HT-29 (cell line): ENCODE measurements at regions not wholly inside any gene's neighbourhood (a gene's known extent, or its start where the extent isn't known, plus 50 kb on each side); places are given as distances from the start of the nearest gene placed in this dataset.
"Not testable (repeated sequence)": the region's sequence is repeated elsewhere in the genome, so short reads cannot be mapped to it uniquely, and the experiment has no call there.

Experiments
- DNase-seq: peaks from one replicate; pipeline ENCODE4 v3.0.0-alpha.2; 2015; ENCODE audit warnings: low spot score

DNA sequence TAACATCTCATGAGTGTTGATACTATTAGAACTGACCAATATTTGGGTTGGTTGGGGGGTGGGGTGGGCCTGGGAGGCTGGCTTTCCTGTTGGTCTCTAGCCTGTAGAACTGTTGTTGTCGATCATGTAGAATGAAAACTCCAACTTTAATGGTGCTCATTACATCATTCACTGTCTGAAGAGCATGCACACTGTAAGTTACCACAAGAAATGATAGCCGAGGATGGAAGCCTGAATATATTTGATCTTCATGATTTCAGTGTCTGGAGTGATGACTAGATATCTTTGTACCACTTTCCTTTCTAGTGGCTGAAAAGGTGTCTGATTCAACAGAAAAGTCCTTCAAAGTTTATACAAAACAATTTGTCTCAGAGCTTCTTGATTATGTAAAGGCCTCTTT, 123.6 kb downstream of the XCL2 start:
- no peak for DNase-seq

DNA sequence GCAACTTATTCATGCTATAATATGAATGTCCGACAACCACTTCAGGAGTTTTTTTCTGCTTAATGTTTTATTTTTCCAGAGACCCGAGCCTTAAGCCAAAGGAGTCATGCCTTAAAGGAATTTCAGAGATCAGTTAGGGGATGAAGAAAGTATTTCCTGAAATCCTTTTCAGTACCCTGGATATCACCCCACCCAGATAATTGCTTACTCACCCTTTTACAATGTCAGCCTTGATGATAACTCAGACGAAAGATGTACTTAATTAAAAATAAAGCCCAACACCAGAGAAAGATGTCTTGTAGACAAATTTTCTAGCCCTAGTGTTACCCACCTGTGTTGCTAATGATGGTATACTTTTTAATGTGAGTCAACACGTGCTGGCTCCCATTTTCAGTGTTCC, 124.1 kb downstream of the XCL2 start:
- no peak for DNase-seq

DNA sequence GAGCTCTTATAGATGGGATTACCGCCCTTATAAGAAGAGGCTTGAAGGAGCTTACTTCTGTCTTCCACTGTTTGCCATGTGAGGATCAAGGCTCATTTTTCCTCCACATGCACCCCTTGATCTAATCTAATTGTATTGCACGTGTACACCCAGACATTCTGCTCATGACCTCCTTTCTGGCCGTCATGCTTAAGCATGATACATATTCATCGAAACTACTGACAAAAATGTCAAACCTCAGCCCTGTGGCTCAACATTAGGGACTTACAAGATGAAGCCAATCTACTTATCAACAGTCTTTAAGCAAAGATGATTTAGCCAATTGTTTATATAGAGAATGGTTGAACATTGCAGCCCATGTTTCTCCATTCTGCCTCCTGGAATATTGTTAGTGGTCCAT, 127.6 kb downstream of the XCL2 start:
- no peak for DNase-seq

DNA sequence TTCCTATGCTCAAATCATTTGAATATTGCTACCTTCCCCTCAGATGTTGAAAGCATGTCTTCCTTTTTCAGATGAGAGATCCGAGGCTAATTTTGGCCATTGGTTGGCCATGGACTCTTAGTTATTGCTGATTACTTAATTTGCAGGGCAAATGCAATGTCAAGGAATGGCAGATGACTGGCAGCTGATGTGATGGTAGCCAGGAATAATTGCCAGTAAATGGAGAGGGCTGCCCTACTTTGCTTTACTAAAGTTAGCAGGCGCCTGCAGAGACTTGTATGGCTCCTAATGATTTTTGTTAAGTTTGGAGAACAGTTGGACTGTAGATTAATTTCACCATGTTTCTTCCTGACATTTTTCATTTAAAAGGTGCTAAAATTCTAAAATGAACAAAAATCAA, 128.9 kb downstream of the XCL2 start:
- DNase-seq = no peak

DNA sequence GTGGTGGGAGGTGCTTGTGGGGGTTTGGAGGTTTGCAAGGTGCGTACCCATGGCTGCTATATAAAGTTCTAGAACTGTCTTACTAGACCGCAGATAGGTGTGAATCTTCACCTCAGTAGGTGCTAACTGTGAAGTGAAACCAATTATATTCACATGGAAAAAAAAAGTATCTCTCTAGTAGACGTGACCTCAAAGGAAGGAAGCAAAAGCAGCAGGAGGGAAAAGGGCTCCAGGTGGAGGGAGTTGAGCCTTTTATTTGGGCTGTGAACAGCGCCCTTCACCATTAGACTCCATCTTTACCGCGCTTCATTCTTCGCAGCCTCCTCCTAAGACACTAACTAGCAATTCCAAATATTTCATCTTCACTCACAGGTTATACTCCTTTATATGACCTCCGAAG, 129.8 kb downstream of the TBX19 start:
- no peak for DNase-seq

DNA sequence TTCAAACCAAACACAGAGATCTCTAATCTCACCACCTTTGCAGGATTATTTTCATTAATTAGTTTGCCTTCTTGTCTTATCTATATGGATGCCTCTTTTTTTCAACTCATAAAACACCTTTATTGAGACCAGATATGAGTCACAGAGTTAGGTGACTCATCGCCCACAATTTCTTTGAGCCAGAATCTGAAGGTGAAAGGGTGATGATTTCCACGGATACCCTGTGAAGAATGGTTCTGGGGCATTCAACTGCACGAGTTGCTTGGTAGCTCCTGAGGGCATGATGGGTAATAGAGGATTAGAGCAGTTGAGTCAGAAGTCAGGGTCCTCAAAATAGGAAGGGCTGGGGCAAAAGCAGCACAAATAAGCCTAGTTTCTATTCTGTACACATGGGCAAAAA, 128.2 kb downstream of the TBX19 start:
- peak; percentile 67 for DNase-seq

DNA sequence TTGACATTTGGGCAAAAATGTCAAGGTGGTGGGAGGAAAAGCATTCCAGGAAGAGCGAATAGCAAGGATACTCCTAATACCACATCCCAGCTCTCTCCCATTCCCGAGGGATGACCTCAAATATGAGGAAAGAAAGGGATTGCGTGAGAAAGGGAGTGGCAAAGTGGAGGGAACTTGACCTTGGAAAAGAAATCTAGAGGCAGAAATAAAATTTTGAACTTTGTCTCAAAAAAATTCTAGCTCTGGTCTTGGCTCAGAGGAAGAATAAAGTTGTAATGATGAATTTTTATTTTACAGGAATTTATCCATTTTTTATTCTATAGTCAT, 127.8 kb downstream of the TBX19 start:
- DNase-seq = peak; percentile 42

DNA sequence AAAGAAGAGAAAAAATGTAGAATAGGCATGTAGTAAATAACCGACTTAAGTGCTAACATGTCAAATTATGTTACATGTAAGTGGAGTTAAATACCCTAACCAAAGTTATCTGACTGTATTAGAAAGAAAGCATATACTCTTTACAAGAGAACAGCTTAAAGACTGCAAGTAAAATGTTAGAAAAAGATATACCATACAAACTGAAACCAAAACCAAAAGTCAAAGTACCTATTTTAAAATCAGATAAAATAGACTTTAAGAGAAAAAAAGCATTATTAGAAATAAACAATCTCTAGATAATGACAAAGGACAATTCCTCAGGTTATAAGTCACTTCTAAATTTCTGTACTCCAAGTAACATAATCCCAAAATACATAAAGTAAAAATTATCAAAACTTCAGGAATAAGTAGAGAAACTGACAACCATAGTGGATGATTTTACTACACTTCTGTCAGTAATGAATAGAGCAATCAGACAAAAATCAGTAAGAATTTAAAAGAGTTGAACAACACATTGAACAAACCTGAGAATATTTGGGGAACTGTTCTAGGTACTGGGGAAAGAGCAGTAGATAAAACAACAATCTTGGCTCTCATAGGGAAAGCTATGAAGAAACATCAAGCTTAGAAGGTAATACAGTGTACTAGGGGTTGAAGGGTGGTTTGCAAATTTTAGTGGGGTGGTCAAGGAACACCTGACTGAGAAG, 127.3 kb downstream of the TBX19 start:
- DNase-seq = no peak

DNA sequence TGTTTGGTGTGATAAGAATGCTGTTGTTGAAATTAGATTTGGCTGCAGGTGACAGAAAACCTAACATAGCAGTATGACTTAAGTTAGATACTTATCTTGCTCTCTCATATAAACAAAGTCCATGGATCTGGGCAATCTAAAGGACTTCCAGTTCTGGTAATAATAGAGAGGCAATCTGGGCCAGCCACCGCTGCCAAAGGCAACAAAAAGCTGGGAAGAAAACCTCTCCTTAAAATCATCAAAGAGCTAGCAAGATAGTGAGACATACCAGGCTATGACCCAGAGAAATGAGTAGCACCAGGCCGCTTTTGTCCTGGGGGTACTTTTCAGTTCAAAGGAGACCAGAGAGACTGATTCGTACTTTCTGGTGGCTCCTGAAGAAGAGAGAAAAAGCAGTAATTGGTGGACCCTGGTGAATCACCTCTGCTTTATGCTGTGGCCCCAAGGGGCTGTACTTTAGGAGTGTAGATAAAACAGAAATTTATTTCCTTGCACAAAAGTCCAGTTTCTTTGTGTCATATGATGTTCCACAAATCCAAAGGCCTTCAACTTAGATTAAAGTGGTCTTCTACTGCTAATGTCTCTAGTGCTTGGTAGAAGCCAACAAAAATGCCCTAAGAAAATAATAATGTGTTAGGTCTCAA, 125.4 kb downstream of the TBX19 start:
- DNase-seq = no peak

DNA sequence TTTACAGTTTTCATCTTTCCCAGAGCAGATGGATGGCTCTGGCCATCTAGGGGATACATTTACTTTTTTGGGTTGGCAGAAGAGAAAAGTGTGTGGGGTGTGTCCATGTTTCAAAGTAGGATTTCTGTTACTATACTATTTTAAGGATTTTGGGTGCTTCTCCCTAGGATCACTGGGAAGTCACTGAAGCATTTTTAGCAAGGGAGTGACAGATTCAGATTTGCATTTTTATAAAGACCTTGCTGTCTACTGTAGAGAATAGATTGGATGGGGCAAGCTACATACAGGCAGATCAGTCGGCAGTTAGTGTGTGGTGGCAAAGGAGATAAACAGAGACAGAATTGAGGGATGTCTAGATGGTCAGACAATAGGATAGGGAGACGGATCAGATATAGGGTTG, 122.5 kb downstream of the TBX19 start:
- DNase-seq = no peak

DNA sequence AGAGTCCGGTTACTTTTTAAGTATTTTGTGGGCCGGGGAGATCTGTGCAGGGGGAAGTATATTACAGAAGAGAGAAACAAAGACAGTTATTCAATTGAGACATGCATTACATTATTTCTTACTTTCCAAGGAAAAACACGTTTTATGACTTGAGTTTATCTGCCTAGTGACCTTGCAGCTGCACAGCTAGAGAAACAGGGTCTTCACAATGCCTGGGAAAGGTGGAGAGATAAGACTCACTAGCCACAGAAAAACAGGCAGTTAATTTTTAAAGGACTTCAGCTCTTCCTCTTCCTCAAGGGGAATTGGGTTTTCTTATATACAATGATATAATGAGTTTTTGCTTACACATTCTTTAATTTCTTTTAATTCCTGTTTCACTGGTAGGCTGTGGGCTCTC, 121.8 kb downstream of the TBX19 start:
- not testable (repeated sequence) for DNase-seq

DNA sequence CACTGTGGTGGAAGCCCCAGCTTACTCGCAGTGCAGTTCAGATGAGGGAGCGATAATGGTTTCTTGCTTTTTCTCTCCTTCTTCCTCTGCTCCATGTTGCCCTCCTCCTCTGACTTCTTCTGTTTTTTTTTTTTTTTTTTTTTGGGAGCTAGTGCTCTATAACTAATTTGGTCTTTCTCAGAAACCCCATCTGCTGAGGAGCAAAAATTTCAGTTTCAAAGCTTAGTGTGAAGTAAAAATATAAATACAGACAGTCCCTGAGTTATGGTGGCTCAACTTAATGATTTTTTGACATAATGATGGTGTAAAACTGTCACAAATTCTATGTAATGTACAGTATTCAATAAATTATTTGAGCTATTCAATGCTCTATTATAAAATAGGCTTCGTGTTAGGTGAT, 120.7 kb downstream of the TBX19 start:
- no peak for DNase-seq

DNA sequence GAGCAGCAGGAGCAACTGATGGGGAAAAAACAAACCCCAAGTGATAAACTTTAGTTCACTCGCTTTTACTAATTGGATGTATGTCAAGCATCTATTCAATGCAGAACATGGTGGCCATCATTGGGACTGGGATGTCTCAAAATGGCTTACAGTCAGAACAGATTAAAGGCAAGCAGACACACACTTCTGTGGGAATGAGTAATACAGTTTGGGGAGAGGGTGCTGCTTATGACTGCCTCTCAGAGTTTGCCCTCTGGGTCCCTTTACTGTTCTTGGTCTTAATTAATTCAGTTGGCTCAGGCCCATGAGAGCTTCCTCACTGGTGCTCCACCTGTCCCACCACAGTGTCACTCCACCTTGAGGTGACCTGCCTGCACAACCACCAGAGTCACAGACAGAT, 119.5 kb downstream of the TBX19 start:
- DNase-seq = no peak

DNA sequence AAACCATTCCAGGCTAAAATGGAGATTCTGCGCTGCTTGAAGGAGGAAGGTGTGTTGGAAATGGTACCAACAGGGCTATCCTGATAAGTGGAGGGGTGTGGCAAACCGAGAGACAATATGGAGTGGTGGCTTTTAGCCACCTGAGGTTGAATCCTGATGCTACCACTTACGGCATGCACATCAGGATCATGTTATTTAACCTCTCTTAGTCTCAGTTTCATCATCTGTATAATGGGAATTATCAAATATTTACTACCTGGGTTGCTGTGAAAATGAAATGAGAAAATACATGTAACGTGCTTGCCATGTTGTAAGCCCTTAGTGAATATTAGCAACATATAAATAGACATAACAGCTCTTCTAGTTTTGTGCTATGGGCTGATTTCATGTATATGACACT, 117.1 kb downstream of the TBX19 start:
- no peak for DNase-seq

DNA sequence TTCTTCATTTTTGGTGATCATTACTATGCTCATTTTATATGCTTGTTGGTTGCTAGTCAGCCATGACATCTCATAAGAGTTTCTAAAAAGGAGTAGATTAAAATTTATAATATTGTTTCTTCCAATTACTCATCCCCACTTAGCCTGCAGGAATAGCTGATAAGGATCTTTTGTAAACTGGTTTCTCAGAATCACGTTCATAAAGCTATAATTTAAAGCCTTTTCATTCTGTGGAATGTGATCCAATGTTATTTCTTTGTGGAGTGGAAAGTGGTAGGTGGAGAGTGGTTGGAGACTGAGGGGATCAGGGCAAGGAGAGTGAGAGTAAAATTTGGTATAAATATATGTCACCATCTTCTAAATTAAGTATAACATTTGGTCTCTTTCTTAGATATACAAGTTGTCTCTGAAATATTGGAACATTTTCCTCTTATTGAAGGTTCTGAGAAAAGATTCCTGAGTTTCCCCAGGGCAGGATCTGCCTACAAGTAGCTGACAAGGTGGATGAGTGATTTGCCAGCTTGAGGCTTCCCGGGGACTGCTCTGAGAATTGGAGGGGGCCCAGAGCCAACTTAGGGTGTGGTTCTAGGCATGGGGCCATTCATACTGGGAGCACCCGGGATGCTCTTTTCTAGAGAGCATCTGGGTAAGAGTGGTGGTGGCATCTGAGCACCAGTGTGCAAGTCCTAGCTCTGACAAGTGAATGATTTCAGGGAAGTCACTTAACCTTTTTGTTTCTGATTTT, 116.4 kb downstream of the TBX19 start:
- no peak for DNase-seq

DNA sequence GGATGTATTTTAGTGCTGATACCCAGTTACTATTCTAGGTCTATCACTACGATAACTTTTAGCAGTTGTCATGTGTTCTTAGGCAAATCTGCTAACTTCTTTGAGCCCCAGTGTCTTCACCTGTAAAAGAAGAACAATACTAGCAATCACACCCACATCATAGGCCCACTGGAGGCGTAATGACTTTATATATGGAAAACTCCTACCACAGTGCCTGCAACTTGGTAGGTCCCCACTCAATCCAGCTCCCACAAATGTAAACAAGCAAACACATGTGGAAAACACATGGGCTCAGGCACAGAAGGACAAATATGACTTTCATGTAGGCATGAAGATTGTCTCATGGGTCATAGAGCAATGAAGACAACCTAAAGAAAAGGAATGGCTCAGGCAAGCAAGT, 115.8 kb downstream of the TBX19 start:
- DNase-seq = no peak

DNA sequence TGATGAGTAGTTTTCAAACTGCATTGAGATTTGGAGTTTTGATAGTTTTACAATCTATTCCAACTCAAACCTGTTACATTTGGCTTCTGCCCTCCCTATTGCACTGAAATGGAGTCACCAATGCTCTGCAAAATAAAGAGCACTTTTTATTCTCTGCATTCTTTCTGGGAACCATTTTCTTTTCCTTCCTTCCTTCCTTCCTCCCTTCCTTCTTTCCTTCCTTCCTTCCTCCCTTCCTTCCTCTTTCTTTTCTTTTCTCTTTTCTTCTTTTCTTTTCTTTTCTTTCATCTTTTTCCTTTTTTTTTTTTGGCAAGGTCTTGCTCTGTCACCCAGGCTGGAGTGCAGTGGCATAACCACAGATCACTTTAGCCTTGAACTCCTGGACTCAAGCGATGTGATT, 114.2 kb downstream of the TBX19 start:
- DNase-seq = no peak

DNA sequence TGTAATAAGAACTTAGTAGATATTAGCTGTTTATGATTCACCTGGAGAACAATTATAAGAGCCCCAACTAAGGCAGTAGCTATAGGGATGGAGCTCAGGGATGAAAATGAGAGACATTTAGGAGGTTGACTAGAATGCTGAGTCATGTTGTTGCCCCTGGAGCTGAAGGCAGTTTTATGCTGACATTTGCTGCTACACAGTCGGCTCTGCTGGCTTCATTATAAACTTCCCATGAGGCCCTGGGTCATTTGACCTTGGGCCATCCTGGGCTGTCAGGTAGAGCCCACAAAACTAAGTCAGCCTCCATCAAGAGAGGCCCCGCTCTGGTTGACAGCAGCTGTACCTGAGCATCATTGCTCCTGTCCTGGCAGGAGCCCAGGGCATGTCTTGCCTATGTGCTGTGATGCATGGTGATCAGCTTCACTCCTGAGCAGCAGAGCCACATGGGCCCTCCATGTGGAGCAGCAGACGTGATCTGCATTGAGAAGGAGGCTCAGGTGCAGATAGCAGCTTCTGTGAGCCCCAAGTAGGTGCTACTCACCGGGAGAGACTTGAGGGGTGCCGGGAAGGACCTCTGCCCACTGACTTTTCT, 112.4 kb downstream of the TBX19 start:
- DNase-seq = no peak

DNA sequence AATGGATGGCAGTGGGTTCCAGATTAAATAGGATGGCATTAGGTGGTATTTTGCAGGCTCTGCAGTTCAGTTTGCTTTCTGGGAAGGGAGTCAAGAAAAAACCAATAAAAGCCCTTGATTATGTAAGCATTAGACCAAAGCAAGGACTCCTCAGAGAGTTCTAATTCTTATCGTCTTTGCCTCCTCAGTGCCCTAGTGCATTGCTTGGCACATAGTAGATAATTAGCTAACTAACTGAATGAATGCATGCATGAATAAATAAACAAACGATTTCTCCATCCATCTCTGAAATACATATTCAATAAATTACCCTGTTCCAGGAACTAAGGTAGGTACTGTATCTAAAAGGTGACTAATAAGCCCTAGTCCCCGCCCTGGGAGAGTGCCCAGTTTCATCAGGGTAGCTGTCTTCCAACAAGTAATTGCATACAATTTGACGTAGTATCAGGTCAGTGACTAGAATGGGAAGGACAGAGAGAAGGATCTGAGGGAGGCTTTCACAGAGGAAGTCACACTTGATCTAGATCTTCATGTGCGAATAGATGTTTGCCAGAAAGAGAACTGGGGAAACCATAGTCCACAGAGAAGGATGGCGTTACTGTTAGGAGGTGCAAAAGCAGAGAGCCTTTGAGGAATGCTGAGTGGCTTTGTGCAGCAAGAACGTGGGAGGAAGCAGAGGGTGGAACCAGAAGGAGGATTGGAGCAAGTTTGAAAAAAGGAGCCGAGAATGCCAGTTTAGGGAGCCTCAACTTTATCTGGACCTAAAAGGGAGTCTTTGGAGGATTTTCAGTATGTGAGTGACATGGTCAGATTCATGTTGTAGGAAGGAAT, 111.4 kb downstream of the TBX19 start:
- DNase-seq = no peak

DNA sequence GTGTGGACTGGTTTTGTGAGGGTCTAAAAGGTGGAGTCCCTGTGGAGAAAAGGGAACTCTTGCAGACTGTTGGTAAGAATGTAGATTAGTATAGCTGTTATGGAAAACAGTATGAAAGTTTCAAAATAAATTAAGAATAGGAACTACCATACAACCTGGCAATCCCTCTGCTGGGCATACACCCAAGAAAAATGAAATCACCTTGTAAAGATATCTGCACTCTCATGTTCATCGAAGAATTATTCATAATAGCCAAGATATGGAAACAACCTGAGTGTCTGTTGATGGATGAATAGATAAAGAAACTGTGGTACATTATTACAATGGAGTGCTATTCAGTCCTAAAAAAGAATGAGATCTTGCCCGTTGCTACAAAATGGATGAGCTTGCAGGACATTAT, 109.6 kb downstream of the TBX19 start:
- DNase-seq = no peak

DNA sequence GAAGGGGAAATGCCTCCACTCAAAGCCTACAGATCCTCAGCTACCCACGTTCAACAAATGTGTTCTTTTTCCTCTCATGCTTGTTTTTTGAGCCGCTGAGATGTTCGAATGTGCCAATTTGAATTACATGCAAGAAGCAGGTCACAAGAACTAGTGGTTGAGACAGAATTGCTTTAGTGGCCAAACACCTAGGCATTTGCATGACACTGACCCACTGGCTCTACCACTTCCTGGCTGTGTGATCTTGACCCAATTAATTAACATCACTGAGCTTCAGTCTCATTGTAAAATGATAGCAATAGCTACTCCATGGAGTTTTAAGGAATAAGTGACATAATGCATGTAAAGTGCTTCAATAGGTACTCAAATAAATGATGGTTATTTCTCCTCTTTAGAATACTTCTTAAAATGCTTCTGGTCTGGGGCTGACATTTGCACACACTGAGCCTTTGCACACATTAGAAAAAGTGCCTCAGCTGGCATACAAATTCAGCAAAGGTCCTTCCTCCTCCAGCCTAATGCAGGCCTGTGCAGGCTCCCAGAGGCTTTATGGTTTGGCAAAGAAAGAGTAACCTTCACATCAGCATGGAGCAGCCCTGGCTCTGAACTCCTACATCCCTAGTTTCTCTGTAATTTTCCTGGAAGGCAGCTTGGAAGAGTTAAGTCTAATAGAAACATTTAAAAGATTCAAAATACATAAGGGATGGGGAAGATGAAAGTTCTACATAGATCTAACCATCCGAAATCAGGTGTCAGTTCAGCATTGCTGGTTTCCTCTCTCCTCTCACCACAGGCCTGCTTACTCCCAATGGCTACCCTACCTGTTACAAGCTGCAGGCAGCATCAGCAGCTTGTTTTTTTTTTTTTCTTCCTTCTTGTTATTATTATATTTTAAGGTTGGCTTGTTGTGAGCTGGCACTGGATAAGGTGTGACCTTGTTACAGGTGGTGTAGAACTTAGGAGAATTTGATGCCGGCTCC, 107.4 kb downstream of the TBX19 start:
- DNase-seq = no peak
